ENCODE measurements at regions not wholly inside any gene's neighbourhood (a gene's known extent, or its start where the extent isn't known, plus 50 kb on each side); places are given as distances from the start of the nearest gene placed in this dataset.

GRCh38 chr1:79469139-79469538 is 462.6 kb upstream of the ADGRL4 start (continued):
- TF ChIP-seq CBX5 (IDR thresholded peaks at IDR 0.05; ENCODE audit: low read depth, low read length) (no peak), SUZ12 (IDR thresholded peaks at IDR 0.05; ENCODE audit: low read length) (no peak)

All from H1 (cell line).